ENCODE measurements at regions not wholly inside any gene's neighbourhood (a gene's known extent, or its start where the extent isn't known, plus 50 kb on each side); places are given as distances from the start of the nearest gene placed in this dataset.

GRCh38 chr1:234878288-234878687, 250.3 kb downstream of the TOMM20 start:
- TF ChIP-seq CTCF (IDR thresholded peaks at IDR 0.05) (no peak), POLR2AphosphoS5 (IDR thresholded peaks at IDR 0.05; ENCODE audit: low read depth, low read length) (no peak), REST (IDR thresholded peaks at IDR 0.05; ENCODE audit: insufficient read depth in 1 of 2, low read depth in 2 of 2, low read length in 1 of 2) (no peak), TCF7L2 (IDR thresholded peaks at IDR 0.05; ENCODE audit: low read depth, low read length) (no peak)

All from Panc1 (cell line).